HG02981 (cell line): ENCODE measurements at regions not wholly inside any gene's neighbourhood (a gene's known extent, or its start where the extent isn't known, plus 50 kb on each side); places are given as distances from the start of the nearest gene placed in this dataset.

ENCODE experiments used
- ATAC-seq: cut with Tn5 transposase; IDR thresholded peaks from one replicate; pipeline ENCODE4 v1.9.1; 2021; ENCODE audit warnings: mild to moderate bottlenecking, moderate library complexity; ENCODE audit not compliant: unreplicated experiment

DNA sequence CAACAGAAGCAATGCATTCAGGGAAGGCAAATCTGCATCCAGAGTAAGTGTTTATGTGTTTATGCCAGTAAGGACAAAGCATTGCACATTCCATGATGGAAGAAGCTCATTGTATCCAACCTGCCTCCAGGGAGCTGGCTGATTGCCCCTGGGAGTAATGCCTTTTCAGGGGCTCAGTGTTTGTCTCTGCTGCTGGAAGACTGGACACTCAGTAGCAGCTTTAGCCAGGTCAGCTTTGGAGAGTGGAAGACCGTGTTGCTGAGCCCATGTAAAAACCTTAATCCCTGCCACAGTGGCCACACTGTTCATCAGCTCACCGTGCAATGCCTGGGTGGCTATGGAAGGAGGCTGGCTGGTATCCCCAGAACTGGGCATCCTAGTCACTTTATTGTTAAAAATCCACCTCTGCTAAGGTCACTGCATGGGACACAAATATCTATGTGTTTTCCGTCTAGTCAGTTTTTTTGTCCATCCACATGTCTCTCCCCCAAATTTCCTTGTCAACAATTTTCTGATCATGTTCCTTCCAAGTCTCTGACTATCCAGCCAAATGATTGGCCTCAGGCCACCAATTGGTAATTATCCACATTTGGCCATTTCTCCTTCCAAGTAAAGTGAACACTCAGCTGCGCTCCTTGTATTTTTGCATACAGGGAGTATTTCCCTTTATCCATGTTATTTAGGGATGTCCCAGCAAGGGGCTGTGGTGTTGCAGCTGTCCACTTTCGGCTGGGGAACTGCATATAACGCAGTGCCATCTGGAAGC is 2044.5 kb upstream of the AGA start:
- ATAC-seq, result no peak

GRCh38 chr4:179492260-179493080 is 2050.2 kb upstream of the AGA start:
- ATAC-seq, result no peak

GRCh38 chr4:179503976-179504375 is 2061.7 kb upstream of the AGA start:
- ATAC-seq, result no peak

DNA sequence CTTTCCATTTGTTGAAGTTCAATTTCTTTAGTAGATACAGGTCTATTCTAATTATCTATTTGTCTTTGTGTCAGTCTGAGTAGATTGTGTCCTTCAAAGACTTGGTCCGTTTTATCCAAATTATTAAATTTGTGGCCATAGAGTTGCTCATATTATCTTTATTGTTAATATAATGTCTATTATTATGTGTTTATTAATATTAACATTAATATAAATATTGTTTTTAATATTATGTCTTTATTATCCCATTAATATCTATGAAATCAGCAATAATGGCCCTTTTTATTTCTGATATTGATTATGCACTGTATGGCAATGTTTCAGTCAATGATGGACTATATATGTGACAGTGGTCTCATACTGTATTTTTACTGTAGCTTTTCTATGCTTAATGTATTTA is 2067.3 kb upstream of the AGA start:
- no peak for ATAC-seq

DNA sequence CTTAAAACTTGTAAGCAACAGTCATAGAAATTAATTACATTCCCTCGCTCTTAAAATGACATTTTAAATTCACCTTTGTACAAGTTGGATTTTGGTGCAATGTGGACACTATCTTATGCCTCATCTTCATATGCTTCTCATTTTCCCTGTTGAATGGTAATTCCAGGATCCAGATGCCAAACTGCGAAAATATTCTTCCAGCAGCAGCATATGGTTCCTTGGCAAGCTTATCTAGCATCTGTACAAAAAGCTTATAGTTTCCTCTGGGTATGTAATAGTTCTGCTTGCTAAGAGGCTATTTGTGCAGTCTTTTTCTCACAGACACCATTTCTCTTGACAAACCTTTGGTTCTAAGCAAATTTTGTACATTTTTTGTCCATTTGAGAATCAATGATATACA is 2079.7 kb upstream of the AGA start:
- ATAC-seq, result no peak

DNA sequence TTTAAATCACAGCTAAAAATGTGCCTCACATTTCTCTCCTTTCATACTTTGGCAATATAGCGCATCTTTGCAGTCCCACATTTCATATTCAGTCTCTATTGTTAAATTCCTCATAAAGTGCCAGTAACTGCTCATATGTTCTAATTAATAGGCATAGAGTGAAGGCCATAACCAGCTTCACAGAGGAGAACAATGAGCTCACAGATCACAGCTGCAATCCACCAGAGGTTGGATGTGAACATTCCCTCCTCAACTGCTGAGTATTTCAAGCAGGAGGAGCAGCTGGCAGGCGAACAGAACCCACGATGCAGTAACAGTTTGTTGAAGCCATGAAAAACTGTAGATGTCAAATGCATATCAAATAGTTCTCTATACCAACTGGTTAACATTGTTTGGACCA is 2088.7 kb upstream of the AGA start:
- no peak for ATAC-seq

DNA sequence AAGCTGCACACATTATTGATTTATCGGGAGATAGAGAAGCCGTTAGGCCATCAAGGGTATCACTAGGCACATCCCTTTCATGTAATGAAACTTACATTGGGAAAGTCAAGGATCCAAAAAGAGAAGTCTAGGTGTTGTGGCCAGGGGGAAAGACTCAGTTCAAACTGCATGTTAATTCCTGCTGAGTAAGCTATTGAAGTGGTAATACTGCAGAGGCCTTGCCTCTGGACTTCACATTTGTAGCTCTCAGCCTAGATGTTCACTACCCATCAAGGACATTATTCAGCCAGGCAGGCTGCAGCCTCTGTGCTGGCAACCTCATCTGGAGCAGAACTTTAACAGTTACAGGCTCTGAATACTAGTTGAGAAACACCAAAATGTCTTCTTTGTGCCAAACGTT is 2094.5 kb upstream of the AGA start:
- no peak for ATAC-seq

GRCh38 chr4:179539641-179540040 is 2097.4 kb upstream of the AGA start:
- no peak for ATAC-seq

DNA sequence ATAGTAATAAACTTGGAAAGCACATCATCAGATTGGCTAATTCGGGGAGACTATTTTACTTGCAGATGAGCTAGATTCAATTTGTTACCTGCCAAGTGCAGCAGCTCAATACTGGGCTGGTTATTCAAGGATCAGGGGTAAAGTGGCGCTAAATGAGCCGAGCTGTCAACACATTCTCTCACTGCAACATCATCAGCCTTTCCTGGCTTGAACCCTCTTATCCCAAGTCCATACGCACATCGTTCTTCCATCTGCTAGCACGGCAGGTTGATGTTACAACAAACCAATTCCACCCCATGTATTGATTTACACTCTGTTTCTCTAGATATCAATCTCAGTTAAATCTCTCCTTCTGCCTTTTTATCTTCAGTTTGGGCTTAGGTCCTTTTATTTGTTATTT is 2101.5 kb upstream of the AGA start:
- ATAC-seq, result no peak

DNA sequence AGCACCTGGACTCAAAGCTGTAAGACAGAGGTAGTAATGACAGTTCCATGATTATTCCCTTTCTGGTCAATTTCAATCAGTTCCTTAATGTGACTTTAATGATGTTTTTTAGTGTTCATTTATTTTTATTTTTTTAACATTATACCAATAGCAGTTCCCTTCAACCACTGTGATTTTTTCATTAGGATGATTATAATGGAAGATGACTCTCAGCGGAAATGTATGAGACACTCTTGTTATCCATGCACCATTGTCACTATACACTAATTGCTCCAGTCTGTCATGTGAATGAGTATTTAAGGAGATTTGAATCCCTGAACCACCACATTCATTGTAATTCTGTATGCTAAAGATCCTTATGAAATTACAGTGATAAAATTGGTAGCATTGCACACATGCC is 2102.3 kb upstream of the AGA start:
- ATAC-seq, result no peak

DNA sequence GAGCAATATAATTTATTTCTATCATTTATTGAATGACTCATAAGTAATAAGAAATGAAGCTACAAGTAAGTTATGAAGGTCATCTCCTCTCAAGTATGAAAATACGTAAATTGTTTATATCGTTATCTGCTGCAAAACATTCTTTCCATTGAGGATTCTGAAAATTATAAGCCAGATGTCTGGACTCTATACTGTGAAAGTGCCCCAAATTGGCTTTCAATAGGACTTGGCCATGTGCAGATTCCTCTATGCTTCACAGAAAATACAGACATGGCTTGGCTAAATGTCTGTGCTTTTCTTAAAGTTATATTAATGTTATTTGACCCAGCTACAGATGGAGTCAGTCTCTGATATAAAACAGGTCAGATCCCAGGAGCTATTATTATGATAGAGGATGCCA is 2109.9 kb upstream of the AGA start:
- ATAC-seq, result no peak

DNA sequence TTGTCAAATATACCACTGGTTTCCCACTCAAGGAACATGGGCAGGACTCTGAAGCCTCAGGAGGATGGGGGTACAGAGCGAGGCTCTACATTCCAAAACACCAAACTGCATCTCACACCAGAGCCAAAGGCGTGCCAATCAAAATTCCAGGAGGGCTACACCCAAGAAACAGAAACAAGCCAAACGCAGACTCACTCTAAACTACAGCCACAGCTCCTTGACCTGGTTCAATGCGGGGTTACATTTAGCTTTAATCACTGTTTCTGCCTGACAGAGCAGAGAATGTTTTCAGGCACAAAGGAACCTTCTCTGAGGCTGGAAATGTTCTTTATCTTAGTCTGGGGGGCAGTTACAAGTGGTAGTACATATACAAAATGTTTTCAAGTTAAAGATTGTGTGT is 2121.5 kb upstream of the AGA start:
- ATAC-seq, result no peak

DNA sequence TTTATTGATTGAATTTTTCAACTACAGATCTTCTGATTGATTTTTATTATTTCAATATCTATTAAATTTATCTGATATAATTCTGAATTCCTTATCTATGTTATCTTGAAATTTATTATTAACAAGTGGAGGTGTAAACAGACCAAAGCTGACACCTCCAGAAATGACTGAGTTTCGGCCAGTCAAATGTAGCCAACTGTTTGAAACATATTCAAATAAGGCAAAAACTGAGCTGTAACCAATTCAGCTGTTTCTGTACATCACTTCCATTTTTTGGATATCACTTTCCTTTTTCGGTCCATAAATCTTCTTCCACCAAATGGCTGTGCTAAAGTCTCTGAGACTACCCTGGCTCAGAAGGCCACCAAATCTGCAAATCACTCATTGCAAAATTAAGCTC is 2127.3 kb upstream of the AGA start:
- ATAC-seq, result no peak

DNA sequence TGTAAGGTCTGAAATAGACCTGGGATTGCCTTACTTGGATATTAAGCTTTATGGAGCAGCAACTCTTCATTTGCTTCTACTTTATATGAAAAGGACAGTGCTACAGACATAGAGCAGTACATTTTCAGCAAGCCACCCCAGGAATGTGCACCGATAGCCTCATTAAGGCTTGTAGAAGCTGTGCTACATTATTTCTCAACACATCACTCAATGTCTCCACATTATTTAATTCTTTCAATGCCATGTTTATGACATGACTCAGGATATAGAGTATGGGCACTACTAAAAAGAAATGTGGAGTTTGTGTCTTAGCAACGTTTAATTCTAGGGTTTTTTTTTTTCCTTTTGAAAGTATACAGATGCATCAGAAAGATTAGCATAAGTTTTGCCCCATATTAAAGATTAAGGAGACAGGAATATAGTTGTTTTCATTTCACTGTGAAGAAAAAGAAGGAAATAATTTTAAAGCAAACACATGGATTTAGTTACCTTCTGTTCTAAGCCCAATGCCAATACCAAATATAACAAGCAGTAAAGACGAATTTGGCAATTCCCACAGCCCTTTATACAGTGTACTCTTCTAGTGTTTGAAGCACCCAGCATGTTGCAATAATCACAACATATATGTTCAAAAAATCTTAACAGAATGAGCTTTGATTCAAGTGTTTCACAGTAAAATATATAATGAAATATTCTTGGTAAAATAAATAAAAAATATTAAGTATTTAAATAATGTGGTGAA is 2140.1 kb upstream of the AGA start:
- ATAC-seq, result no peak

DNA sequence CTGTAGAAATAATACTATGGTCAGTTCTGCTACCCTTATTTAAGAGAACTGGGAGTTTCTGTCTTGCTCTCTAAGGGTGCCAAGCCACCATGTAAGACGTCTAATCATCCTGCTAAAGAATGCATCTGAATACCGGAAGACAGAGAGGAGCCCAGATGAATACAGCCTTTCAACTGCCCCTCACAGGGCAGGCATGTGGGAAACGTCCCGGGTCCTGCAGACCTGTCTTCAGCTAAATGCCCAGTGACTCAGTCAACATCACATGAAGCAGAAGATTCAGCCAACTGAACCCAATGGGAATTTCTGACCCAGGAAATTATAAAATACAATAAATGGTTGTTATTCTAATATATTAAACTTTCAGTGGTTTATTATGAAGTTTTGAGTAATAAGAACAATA is 2141.0 kb upstream of the AGA start:
- no peak for ATAC-seq

DNA sequence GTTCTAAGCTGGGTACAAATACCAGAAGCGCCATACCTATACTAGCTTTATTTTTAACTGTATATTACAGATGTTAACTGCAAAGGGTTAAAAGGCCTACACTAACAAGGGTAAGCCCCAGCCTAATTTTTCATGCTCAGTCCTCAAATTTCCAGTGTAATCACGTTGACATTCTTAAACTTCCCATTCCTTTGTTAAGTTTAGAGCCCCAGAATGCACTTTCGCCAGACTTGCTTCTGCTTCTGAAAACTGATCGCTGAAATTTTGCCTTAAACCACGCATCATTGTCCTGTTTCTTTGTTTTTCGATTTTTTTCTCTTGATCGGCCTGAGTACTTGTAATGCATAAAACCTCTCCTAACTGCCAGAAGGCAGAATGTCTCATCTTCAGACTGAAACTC is 2141.9 kb upstream of the AGA start:
- ATAC-seq, result no peak

DNA sequence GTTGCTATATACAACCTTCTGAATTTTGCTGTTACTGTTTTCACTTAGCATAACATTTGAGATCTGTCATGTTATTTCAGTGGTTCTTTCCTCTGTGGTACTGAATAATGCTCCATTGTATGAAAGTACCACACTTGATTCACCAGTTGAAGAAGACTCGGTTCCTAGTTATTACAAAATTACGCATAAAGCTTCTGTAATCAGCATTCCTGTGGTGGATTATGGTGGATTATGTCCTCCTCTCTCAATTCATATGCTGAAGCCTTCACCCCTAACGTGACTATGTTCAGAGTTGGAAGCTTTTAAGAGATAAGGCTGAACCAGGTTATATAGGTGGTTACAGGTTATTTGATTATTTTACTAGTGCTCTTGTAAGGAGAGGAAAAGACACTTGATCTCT is 2143.5 kb upstream of the AGA start:
- ATAC-seq, result no peak

DNA sequence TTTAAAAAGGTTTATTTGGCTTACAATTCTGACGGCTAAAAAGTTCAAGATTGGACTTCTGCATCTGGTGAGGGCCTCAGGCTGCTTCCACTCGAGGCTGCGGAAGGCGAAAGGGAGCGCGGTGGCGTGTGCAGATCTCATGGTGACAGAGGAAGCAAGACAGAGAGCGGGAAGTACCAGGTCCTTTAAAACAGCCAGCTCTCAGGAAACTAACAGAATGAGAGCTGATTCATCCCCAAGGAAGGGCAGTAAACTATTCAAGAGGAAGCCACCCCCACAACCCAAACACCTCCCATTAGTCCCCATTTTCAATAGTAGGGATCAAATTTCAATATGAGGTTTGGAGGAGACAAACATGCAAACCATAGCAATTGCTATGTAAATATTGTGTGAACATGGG is 2144.2 kb upstream of the AGA start:
- no peak for ATAC-seq

GRCh38 chr4:179595671-179596410 is 2153.6 kb upstream of the AGA start:
- ATAC-seq, result no peak

DNA sequence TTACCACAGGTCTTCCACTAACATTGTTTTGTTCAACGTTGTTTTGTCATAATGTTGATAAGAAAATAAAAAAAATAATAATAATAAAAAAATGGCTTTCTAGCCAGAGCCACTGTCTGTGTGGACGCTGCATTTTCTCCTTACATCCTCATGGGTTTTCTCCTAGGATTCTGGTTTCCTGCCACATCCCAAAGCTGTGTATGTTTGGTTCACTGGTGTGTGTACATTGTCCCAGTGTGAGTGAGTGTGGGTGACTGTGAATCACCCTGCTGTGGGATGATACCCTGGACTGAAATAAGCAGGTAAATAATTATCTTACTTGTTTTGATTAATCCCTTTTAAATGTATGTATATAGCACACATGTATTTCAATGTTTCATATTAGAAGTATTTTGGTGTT is 2154.4 kb upstream of the AGA start:
- no peak for ATAC-seq

GRCh38 chr4:179597301-179597700 is 2155.1 kb upstream of the AGA start:
- no peak for ATAC-seq
